ENCODE measurements at regions not wholly inside any gene's neighbourhood (a gene's known extent, or its start where the extent isn't known, plus 50 kb on each side); places are given as distances from the start of the nearest gene placed in this dataset.
"Not testable (repeated sequence)": the region's sequence is repeated elsewhere in the genome, so short reads cannot be mapped to it uniquely, and the experiment has no call there.

GRCh38 chr7:76971201-76971600 is 61.0 kb downstream of the SPDYE17 start:
- DNase-seq (ENCODE audit: low read depth) = not testable (repeated sequence)

GRCh38 chr7:76969892-76970291 is 62.3 kb downstream of the SPDYE17 start:
- DNase-seq (ENCODE audit: low read depth) = not testable (repeated sequence)

- DNase-seq (ENCODE audit: low read depth) = not testable (repeated sequence)
Observed at GRCh38 chr7:76965731-76966548, 66.2 kb downstream of the SPDYE17 start.

- DNase-seq (ENCODE audit: low read depth) = not testable (repeated sequence)
Observed at GRCh38 chr7:76964050-76964449, 68.1 kb downstream of the SPDYE17 start.

GRCh38 chr7:76963061-76963460 is 69.1 kb downstream of the SPDYE17 start:
- DNase-seq (ENCODE audit: low read depth) = not testable (repeated sequence)

GRCh38 chr7:76960400-76960986 is 71.7 kb downstream of the SPDYE17 start:
- DNase-seq (ENCODE audit: low read depth) = not testable (repeated sequence)

GRCh38 chr7:76959573-76960399 is 72.4 kb downstream of the SPDYE17 start:
- not testable (repeated sequence) for DNase-seq (ENCODE audit: low read depth)

GRCh38 chr7:76956531-76956930 is 75.6 kb downstream of the SPDYE17 start:
- not testable (repeated sequence) for DNase-seq (ENCODE audit: low read depth)

- DNase-seq (ENCODE audit: low read depth) = not testable (repeated sequence)
Observed at GRCh38 chr7:76955124-76955523, 77.0 kb downstream of the SPDYE17 start.

- not testable (repeated sequence) for DNase-seq (ENCODE audit: low read depth)
Observed at GRCh38 chr7:76944603-76945002, 87.6 kb downstream of the SPDYE17 start.

GRCh38 chr7:76941809-76942765 is 90.1 kb downstream of the SPDYE17 start:
- not testable (repeated sequence) for DNase-seq (ENCODE audit: low read depth)

GRCh38 chr7:76937781-76938180 is 94.4 kb downstream of the SPDYE17 start:
- not testable (repeated sequence) for DNase-seq (ENCODE audit: low read depth)

GRCh38 chr7:76937330-76937729 is 94.8 kb downstream of the SPDYE17 start:
- not testable (repeated sequence) for DNase-seq (ENCODE audit: low read depth)

GRCh38 chr7:76936346-76936745 is 95.8 kb downstream of the SPDYE17 start:
- DNase-seq (ENCODE audit: low read depth) = not testable (repeated sequence)

- not testable (repeated sequence) for DNase-seq (ENCODE audit: low read depth)
Observed at GRCh38 chr7:76934711-76935110, 97.5 kb downstream of the SPDYE17 start.

GRCh38 chr7:76932957-76933356 is 99.2 kb downstream of the SPDYE17 start:
- DNase-seq (ENCODE audit: low read depth) = not testable (repeated sequence)

- DNase-seq (ENCODE audit: low read depth) = not testable (repeated sequence)
Observed at GRCh38 chr7:76931441-76931840, 100.7 kb downstream of the SPDYE17 start.

- DNase-seq (ENCODE audit: low read depth) = not testable (repeated sequence)
Observed at GRCh38 chr7:76930416-76930815, 101.7 kb downstream of the SPDYE17 start.

GRCh38 chr7:76928751-76929150 is 103.4 kb downstream of the SPDYE17 start:
- not testable (repeated sequence) for DNase-seq (ENCODE audit: low read depth)

- DNase-seq (ENCODE audit: low read depth) = not testable (repeated sequence)
Observed at GRCh38 chr7:76927741-76928393, 104.3 kb downstream of the SPDYE17 start.

- DNase-seq (ENCODE audit: low read depth) = not testable (repeated sequence)
Observed at GRCh38 chr7:76926416-76926815, 105.7 kb downstream of the SPDYE17 start.
